ENCODE measurements at regions not wholly inside any gene's neighbourhood (a gene's known extent, or its start where the extent isn't known, plus 50 kb on each side); places are given as distances from the start of the nearest gene placed in this dataset.
A peak's percentile ranks its signal among the peaks of the same experiment; 100 is the strongest.

DNA sequence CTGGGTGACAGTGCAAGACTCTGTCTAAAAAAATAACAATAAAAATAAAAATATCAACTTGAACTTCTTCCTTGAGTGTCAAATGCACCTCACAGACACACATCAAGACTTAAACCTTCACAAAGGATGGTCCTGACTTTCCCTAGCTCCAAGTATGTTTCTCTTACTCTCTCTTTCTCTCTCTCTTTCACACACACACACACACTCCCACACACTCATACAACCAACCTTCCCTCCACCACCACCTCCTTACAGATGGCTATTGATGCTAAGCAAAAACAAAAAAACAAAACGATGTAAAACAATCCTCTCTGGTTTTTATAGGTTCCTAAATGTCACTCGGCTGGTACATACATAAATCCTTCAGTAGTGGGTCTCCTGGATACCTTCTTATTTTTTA lies 67.4 kb upstream of the ACVR2A start:
- no peak overlapping the region for H4K8ac ChIP-seq (replicated peaks; ENCODE audit: insufficient read length, low read depth, low read length)
- no peak overlapping the region for H2BK15ac ChIP-seq (ENCODE audit: low read depth, low read length)
- no peak overlapping the region for H2AK5ac ChIP-seq (ENCODE audit: insufficient read length, low read length)
- H3K23me2 ChIP-seq (ENCODE audit: insufficient read length, low read depth, low read length, poor library complexity, severe bottlenecking): no peaks in the 10 kb centered on the region
- TF ChIP-seq CTCF (conservative IDR thresholded peaks at IDR 0.05): no peak
- no peak overlapping the region for H2BK12ac ChIP-seq (ENCODE audit: insufficient read length, low read depth, low read length)
- H3K4me1 ChIP-seq (ENCODE audit: insufficient read depth, low read length): peaks cover 3% of the 10 kb centered on the region; the same call in 1 of the 2 replicates
- H3K27ac Mint-ChIP-seq: peak overlapping the region in 2 of 3 experiments; percentile 41 to 61; a peak in 3 of 7 replicates
- no peaks in the 10 kb centered on the region for H3K9me3 Mint-ChIP-seq
- H3K27me3 Mint-ChIP-seq (ENCODE audit: low read depth): no peaks in the 10 kb centered on the region
- no peak overlapping the region for H3K27ac ChIP-seq (ENCODE audit: insufficient read length, low read depth, low read length)
- H4K91ac ChIP-seq (ENCODE audit: insufficient read length, low read depth, low read length): no peak overlapping the region
- H2AFZ ChIP-seq (ENCODE audit: low read length): no peak overlapping the region
- H2BK120ac ChIP-seq (ENCODE audit: low read depth, low read length, poor library complexity, severe bottlenecking): no peak overlapping the region
- no peak overlapping the region for H3T11ph ChIP-seq (ENCODE audit: low read length)
- H3K27me3 ChIP-seq (ENCODE audit: insufficient read depth, low read length): no peaks in the 10 kb centered on the region
- H3K4me2 ChIP-seq (ENCODE audit: insufficient read depth, insufficient read length, low read length): no peak overlapping the region
- no peak overlapping the region for H3K18ac ChIP-seq (ENCODE audit: insufficient read length, low read depth, low read length)
- H3K14ac ChIP-seq (ENCODE audit: insufficient read depth, low read length): no peak overlapping the region
- DNase-seq: no peak
- no peaks in the 10 kb centered on the region for H3K36me3 Mint-ChIP-seq (ENCODE audit: insufficient read depth in 1 of 3, low read depth in 3 of 3)
- H3K56ac ChIP-seq (ENCODE audit: insufficient read length, low read depth, low read length): no peak overlapping the region
- no peaks in the 10 kb centered on the region for H3K9me3 ChIP-seq (ENCODE audit: control insufficient read depth, low read depth, low read length)
- H3K79me2 ChIP-seq (ENCODE audit: insufficient read depth, low read length): no peaks in the 10 kb centered on the region
- no peak overlapping the region for H3K23ac ChIP-seq (ENCODE audit: insufficient read length, low read depth, low read length)
- H2BK5ac ChIP-seq (ENCODE audit: insufficient read length, low read length): no peak overlapping the region
- no peaks in the 10 kb centered on the region for H3K79me1 ChIP-seq (ENCODE audit: insufficient read depth, low read depth, low read length, poor library complexity, severe bottlenecking)
- H4K5ac ChIP-seq (ENCODE audit: insufficient read length, low read depth, low read length): no peak overlapping the region
- H4K20me1 ChIP-seq (ENCODE audit: control insufficient read depth, insufficient read depth, insufficient read length): no peaks in the 10 kb centered on the region
- no peak overlapping the region for H3K9ac ChIP-seq (ENCODE audit: extremely low read depth, insufficient read length, low read length)
- no peak overlapping the region for H3K4me3 Mint-ChIP-seq
- H2BK20ac ChIP-seq (ENCODE audit: low read depth, low read length, poor library complexity, severe bottlenecking): no peak overlapping the region
- WGBS (ENCODE audit: extremely low coverage, insufficient read length, low lambda C conversion rate): no CpG with 5 or more reads among the region's 2 CpGs
- H3K4me1 Mint-ChIP-seq: peaks cover 8 to 12% of the 10 kb centered on the region in 2 experiments
- H3K4ac ChIP-seq (ENCODE audit: low read depth, low read length): no peak overlapping the region
